SK-N-SH (cell line): ENCODE measurements at regions not wholly inside any gene's neighbourhood (a gene's known extent, or its start where the extent isn't known, plus 50 kb on each side); places are given as distances from the start of the nearest gene placed in this dataset.

ENCODE experiments used
- CTCF ChIA-PET: fragments of 300-600, 350-600 bp; formaldehyde crosslinking; extraction: SDS; loops from one replicate; lab custom pipeline; 2021; lab: Yijun Ruan, JAX
- POLR2A ChIA-PET: fragments of 350-600 bp; sonication (Branson Sonifier 250); formaldehyde crosslinking; extraction: SDS; loops from one replicate; lab custom pipeline; 2020; ENCODE audit warnings: antibody characterized with exemption, inconsistent platforms; lab: Yijun Ruan, JAX
- DNase-seq: peaks from one replicate; pipeline ENCODE4 v3.0.0; 2012
- H2AFZ ChIP-seq: fragments of 200-600 bp; sonication (generic); 2 replicates; pipeline ENCODE4 v1.8.1; 2016; ENCODE audit warnings: antibody characterized with exemption, mild to moderate bottlenecking, low read depth
- H3F3A ChIP-seq: fragments of 200-600 bp; sonication (generic); replicated peaks from 2 replicates; pipeline ENCODE3; 2016; ENCODE audit warnings: antibody characterized with exemption, mild to moderate bottlenecking; ENCODE audit not compliant: insufficient read depth
- H3K27ac ChIP-seq, 2 experiments: fragments of 200-500 bp in 1 of 2; fragments of 200-600 bp in 1 of 2; sonication (Bioruptor generic) in 1 of 2; sonication (generic), shearing (Covaris generic) in 1 of 2; 2 replicates each; pipeline versions ENCODE4 v1.5.1 to v1.6.1; 2014 to 2016; ENCODE audit warnings: low read depth in 2 of 2, inconsistent platforms in 1 of 2, low read length in 1 of 2, mild to moderate bottlenecking in 1 of 2, mixed read lengths in 1 of 2
- H3K27me3 ChIP-seq: fragments of 200-600 bp; sonication (generic), shearing (Covaris generic); 2 replicates; pipeline ENCODE4 v1.6.1; 2016; ENCODE audit warnings: mixed run types; ENCODE audit not compliant: insufficient read depth
- H3K36me3 ChIP-seq, 2 experiments: fragments of 200-500 bp in 1 of 2; fragments of 200-600 bp in 1 of 2; sonication (Bioruptor generic) in 1 of 2; sonication (generic) in 1 of 2; replicated peaks in 1 of 2; 2 replicates each; pipeline versions ENCODE3 to v1.5.1; 2014 to 2016; ENCODE audit warnings: low read length in 1 of 2, mild to moderate bottlenecking in 1 of 2; ENCODE audit not compliant: insufficient read depth in 2 of 2, control insufficient read depth in 1 of 2
- H3K4me1 ChIP-seq, 2 experiments: fragments of 200-500 bp in 1 of 2; fragments of 200-600 bp in 1 of 2; sonication (Bioruptor generic) in 1 of 2; sonication (generic), shearing (Covaris generic) in 1 of 2; 2 replicates each; pipeline versions ENCODE4 v1.5.1 to v1.6.1; 2014 to 2016; ENCODE audit warnings: low read depth in 1 of 2, low read length in 1 of 2, mixed run types in 1 of 2; ENCODE audit not compliant: insufficient read depth in 2 of 2, control insufficient read depth in 1 of 2
- H3K4me2 ChIP-seq: fragments of 200-600 bp; sonication (generic), shearing (Covaris generic); 2 replicates; pipeline ENCODE4 v1.6.1; 2017; ENCODE audit warnings: mixed run types
- H3K4me3 ChIP-seq, 2 experiments: fragments of 200-500 bp in 1 of 2; fragments of 200-600 bp in 1 of 2; sonication (Bioruptor generic) in 1 of 2; sonication (generic), shearing (Covaris generic) in 1 of 2; 2 replicates each; pipeline versions ENCODE4 v1.5.1 to v1.8.1; 2014 to 2016; ENCODE audit warnings: low read depth in 2 of 2, inconsistent platforms in 1 of 2, low read length in 1 of 2, mild to moderate bottlenecking in 1 of 2, mixed read lengths in 1 of 2, moderate library complexity in 1 of 2
- H3K79me2 ChIP-seq: fragments of 200-600 bp; sonication (generic); 2 replicates; pipeline ENCODE4 v1.8.1; 2017; ENCODE audit warnings: mild to moderate bottlenecking; ENCODE audit not compliant: insufficient read depth
- H3K9ac ChIP-seq: fragments of 200-600 bp; sonication (generic); 2 replicates; pipeline ENCODE4 v1.6.1; 2017; ENCODE audit warnings: mixed run types
- H3K9me2 ChIP-seq: fragments of 200-600 bp; sonication (generic); 2 replicates; pipeline ENCODE4 v1.6.1; 2017; ENCODE audit warnings: mixed run types
- H3K9me3 ChIP-seq: fragments of 200-600 bp; sonication (generic); 2 replicates; pipeline ENCODE4 v1.6.1; 2017; ENCODE audit warnings: mixed run types, mild to moderate bottlenecking, moderate library complexity
- H4K20me1 ChIP-seq: fragments of 200-600 bp; sonication (generic); 2 replicates; pipeline ENCODE4 v1.6.1; 2017; ENCODE audit warnings: mild to moderate bottlenecking, mixed run types; ENCODE audit not compliant: insufficient read depth
- EZH2phosphoT487 ChIP-seq: fragments of 200-600 bp; sonication (generic); IDR thresholded peaks from 2 replicates; pipeline ENCODE4 v1.6.1; 2017; ENCODE audit warnings: low read depth, mixed run types, mild to moderate bottlenecking, antibody characterized with exemption, moderate library complexity, borderline replicate concordance
- FOXJ3 ChIP-seq: sonication (generic); formaldehyde crosslinking; IDR thresholded peaks from 2 replicates; pipeline ENCODE4 v1.5.1; 2020; ENCODE audit warnings: mild to moderate bottlenecking, missing genetic modification reagents
- GATA2 ChIP-seq: sonication (generic); formaldehyde crosslinking; IDR thresholded peaks from 2 replicates; pipeline ENCODE4 v1.5.0; 2020; ENCODE audit warnings: mild to moderate bottlenecking, missing genetic modification reagents
- IRF3 ChIP-seq: fragments of 150-350 bp; IDR thresholded peaks from 2 replicates; pipeline ENCODE4 v1.6.1; 2016; ENCODE audit warnings: mild to moderate bottlenecking, low read depth, low read length
- MXI1 ChIP-seq: IDR thresholded peaks from 2 replicates; pipeline ENCODE4 v1.6.1; 2012; ENCODE audit warnings: mild to moderate bottlenecking, low read depth, low read length, improper control_type of control experiment
- NFIC ChIP-seq: IDR thresholded peaks from 2 replicates; pipeline ENCODE4 v1.4.0; 2012; ENCODE audit warnings: borderline replicate concordance
- NRF1 ChIP-seq: IDR thresholded peaks from 2 replicates; pipeline ENCODE4 v1.6.1; 2012; ENCODE audit warnings: low read depth, mild to moderate bottlenecking, low read length
- POLR2AphosphoS5 ChIP-seq: IDR thresholded peaks from 2 replicates; pipeline ENCODE4 v1.6.1; 2012; ENCODE audit warnings: low read depth, low read length
- RCOR1 ChIP-seq: fragments of 150-350 bp; IDR thresholded peaks from 2 replicates; pipeline ENCODE4 v1.6.1; 2017; ENCODE audit warnings: antibody characterized with exemption, low read length
- SMC3 ChIP-seq: IDR thresholded peaks from 2 replicates; pipeline ENCODE4 v1.6.1; 2012; ENCODE audit warnings: low read depth, low read length, improper control_type of control experiment
- USF2 ChIP-seq: fragments of 150-350 bp; IDR thresholded peaks from 2 replicates; pipeline ENCODE4 v1.6.1; 2017; ENCODE audit warnings: antibody characterized with exemption, low read length, low read depth, borderline replicate concordance
- ZBTB33 ChIP-seq: IDR thresholded peaks from 2 replicates; pipeline ENCODE4 v1.4.0; 2012; ENCODE audit warnings: low read depth, borderline replicate concordance
- WGBS: methylation state at CpG from one replicate; pipeline ENCODE4 v1.1.6; 2017; ENCODE audit warnings: low lambda C conversion rate; 5-methylcytosine and 5-hydroxymethylcytosine counted together
- TF ChIP-seq, protein P1 (sequence below): IDR thresholded peaks from 2 replicates; pipeline ENCODE4 v1.4.0; 2012; ENCODE audit warnings: low read depth

- DNase-seq, result no peak
- 26% methylated on average over 5 of the region's 5 CpGs for WGBS
- Histone ChIP-seq H3K36me3 (no peaks in the 10 kb centered on the region), H3K9me3 (no peaks in the 10 kb centered on the region), H3F3A (no peaks in the 10 kb centered on the region), H3K4me2 (no peak overlapping the region), H3K27ac (no peak overlapping the region), H3K27me3 (no peaks in the 10 kb centered on the region; the same call in 1 of the 2 replicates), H3K9me2 (no peaks in the 10 kb centered on the region), H3K4me3 (no peak overlapping the region), H3K9ac (no peak overlapping the region), H3K79me2 (no peaks in the 10 kb centered on the region), H2AFZ (no peak overlapping the region), H4K20me1 (no peaks in the 10 kb centered on the region), H3K4me1 (no peaks in the 10 kb centered on the region)
- TF ChIP-seq FOXJ3 (CRISPR knock-in tag) (no peak), GATA2 (CRISPR knock-in tag) (no peak), IRF3 (no peak), POLR2AphosphoS5 (no peak), USF2 (no peak), SMC3 (no peak), MXI1 (no peak), RCOR1 (no peak), NFIC (no peak), ZBTB33 (no peak)
- CTCF ChIA-PET, result interaction anchor here (1.0 to 2.8 kb wide), 4 partner anchors 8 to 115 kb away, joined by 3 to 11 read pairs (median 4); no protein-coding TSS in a partner anchor
- POLR2A ChIA-PET, result no interaction called here
Observed at GRCh38 chr4:17332478-17332877, 179.4 kb downstream of the QDPR start.

DNA sequence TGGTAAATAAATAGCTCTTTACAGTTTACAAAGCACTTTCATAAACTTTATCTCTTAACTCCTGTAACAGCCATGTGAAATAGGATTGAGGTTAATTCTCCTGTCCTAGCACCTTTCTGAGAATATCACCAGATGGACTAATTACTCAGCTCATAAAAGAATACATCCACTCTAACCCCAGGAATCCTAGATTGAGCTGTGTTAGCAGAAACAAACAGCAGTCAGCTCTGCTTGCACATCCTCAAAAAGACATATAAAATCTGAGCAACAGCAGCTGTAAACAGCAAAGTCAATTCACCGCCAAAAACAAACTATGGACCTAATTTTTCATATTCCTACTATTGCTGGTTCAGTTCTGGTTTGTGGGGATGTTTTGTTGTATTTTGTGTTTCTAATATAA is 182.8 kb downstream of the QDPR start:
- 79% methylated on average over 1 of the region's 1 CpG for WGBS
- Histone ChIP-seq H4K20me1 (no peaks in the 10 kb centered on the region), H3K4me2 (no peak overlapping the region), H2AFZ (no peak overlapping the region), H3K27ac (no peak overlapping the region), H3K4me1 (peaks cover 0 to 2% of the 10 kb centered on the region in 2 experiments; a peak in 2 of 4 replicates), H3K27me3 (no peaks in the 10 kb centered on the region), H3F3A (no peaks in the 10 kb centered on the region), H3K9ac (no peak overlapping the region), H3K9me2 (no peaks in the 10 kb centered on the region), H3K4me3 (no peak overlapping the region), H3K79me2 (no peaks in the 10 kb centered on the region), H3K9me3 (no peaks in the 10 kb centered on the region), H3K36me3 (no peaks in the 10 kb centered on the region)
- ChIA-PET POLR2A (no interaction called here), CTCF (interaction anchor here (1.1 to 1.3 kb wide), 2 partner anchors 119 to 686 kb away, joined by 4 to 6 read pairs; no protein-coding TSS in a partner anchor)
- TF ChIP-seq USF2, result no peak
- no peak for TF ChIP-seq EZH2phosphoT487
- TF ChIP-seq NRF1, result no peak
- TF ChIP-seq, protein P1, sequence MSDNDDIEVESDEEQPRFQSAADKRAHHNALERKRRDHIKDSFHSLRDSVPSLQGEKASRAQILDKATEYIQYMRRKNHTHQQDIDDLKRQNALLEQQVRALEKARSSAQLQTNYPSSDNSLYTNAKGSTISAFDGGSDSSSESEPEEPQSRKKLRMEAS, result no peak
- no peak for TF ChIP-seq SMC3
- no peak for DNase-seq
